Mucosa of rectum (tissue), 2 donors: ENCODE measurements at regions not wholly inside any gene's neighbourhood (a gene's known extent, or its start where the extent isn't known, plus 50 kb on each side); places are given as distances from the start of the nearest gene placed in this dataset.

ENCODE experiments used
- H3K27ac ChIP-seq, 2 donors: one replicate each; pipeline ENCODE4 v1.7.0; 2013; ENCODE audit warnings: inconsistent platforms in 2 of 2, low read depth in 2 of 2, low read length in 2 of 2
- H3K27me3 ChIP-seq, 2 donors: one replicate each; pipeline ENCODE4 v1.7.0; 2013; ENCODE audit warnings: low read length in 2 of 2; ENCODE audit not compliant: control insufficient read depth in 2 of 2, insufficient read depth in 2 of 2
- H3K36me3 ChIP-seq, 2 donors: one replicate each; pipeline ENCODE4 v1.7.0; 2013; ENCODE audit warnings: low read length in 2 of 2; ENCODE audit not compliant: control insufficient read depth in 2 of 2, insufficient read depth in 2 of 2
- H3K4me1 ChIP-seq, 2 donors: one replicate each; pipeline ENCODE4 v1.7.0; 2013; ENCODE audit warnings: low read length in 2 of 2, mild to moderate bottlenecking in 1 of 2; ENCODE audit not compliant: control insufficient read depth in 2 of 2, insufficient read depth in 2 of 2
- H3K4me3 ChIP-seq, 2 donors: one replicate each; pipeline ENCODE4 v1.7.0; 2013; ENCODE audit warnings: low read length in 2 of 2
- H3K9ac ChIP-seq, 2 donors: one replicate each; pipeline ENCODE4 v1.7.0; 2013; ENCODE audit warnings: low read length in 2 of 2, low read depth in 1 of 2, mild to moderate bottlenecking in 1 of 2
- H3K9me3 ChIP-seq, 2 donors: one replicate each; pipeline ENCODE4 v1.7.0; 2013; ENCODE audit warnings: low read length in 2 of 2; ENCODE audit not compliant: control insufficient read depth in 2 of 2
- donor health status: healthy.
- donor health status: Normal muscosa, but diverticular disease.

DNA sequence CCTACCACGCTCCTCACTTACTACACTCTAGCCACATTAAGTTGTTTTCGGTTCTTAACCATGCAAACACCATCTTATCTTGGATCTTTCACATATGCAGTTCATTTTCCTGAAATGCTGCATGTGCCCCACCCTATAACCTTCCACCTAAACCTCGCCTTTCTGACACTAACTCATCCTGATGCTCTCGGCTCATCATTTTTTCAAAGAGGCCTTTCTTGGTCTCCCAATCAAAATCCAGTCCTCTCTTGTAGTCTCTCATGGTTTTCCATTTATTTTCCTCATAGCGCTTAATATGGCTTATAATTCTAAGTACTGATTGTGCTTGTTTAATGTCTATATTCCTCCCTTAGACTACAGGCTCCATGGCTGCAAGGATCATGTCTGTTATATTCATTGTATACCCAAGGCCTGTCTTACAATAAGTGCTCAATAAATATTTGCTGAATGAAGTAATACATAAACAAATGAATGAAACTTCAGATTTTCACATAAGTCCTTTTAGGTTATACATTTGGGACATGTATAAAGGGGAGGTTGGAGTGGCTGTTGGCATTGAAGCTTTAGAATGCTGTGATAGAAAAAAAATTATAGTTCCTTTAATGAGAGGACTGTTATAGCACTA, 79.2 kb upstream of the CDC42BPA start:
- no peaks in the 10 kb centered on the region for H3K27me3 ChIP-seq
- no peaks in the 10 kb centered on the region for H3K9me3 ChIP-seq
- no peak overlapping the region for H3K27ac ChIP-seq
- H3K36me3 ChIP-seq, result no peaks in the 10 kb centered on the region
- no peaks in the 10 kb centered on the region for H3K4me1 ChIP-seq
- no peak overlapping the region for H3K4me3 ChIP-seq
- no peak overlapping the region for H3K9ac ChIP-seq

DNA sequence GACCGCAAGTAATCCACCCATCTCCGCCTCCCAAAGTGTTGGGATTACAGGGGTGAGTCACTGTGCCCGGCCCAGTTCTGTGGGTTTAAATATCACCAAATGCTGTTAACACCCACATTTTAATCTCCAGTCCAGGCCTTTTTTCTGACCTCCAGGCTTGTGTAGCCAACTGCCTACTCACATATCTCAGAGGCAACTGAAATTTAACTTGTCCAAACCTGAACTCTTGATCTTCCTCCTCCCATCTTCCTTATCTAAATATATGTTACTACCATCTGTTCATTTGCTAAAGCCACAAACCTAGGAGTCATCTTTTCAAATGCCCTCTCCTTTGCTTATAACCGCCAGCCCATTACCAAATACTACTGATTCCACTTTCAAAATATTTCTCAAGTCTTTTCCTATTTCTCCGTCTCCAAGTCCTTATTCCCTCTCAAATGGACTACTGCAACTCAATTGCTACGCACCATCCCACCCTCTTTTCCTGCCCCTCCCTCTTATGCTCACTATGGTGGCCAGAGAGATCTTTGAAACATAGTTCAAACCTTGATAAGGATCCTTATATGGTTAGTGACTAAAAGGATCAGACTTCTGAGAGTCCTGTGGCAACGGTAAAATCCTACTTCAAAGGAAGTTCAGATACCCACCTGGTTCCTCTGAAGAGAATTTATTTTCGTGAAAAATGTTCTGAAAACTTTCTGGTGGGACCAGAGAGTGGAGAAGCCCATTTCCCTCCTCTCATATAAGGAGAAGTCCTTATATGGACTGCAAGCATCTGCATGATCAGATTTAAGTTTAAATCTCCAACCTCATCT, 78.5 kb upstream of the CDC42BPA start:
- Histone ChIP-seq H3K4me3 (no peak overlapping the region), H3K4me1 (no peaks in the 10 kb centered on the region)

DNA sequence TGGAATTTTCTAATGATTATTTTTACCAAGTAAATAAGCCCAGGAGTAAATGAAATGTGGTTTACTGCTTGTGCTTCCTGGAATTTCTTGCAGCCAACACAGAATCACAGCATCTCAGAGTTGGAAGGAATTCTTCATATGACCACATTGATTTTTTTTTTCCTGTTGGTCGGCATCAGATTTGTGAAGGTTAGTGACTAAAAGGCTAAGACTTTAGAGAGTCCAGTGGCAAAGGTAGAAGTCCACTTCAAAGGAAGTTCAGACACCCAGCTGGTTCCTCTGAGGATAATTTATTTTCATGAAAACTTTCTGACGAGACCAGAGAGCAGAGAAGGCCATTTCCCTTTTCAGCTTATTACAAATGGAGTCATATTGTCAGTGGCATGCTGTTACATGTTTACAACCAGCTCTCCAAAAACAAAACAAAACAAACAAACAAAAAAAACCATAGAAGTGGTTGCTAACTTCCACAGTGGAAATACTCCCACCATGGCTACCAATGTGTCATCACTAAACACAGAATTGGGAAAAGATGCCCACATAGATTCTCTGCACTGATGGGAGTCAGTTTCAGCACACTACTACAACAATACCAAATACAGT, 77.2 kb upstream of the CDC42BPA start:
- no peak overlapping the region for H3K9ac ChIP-seq
- H3K36me3 ChIP-seq, result no peaks in the 10 kb centered on the region
- no peaks in the 10 kb centered on the region for H3K4me1 ChIP-seq
- H3K27ac ChIP-seq, result no peak overlapping the region
- no peaks in the 10 kb centered on the region for H3K27me3 ChIP-seq
- no peak overlapping the region for H3K4me3 ChIP-seq
- H3K9me3 ChIP-seq, result no peaks in the 10 kb centered on the region

More for the DNA sequence above, 78.5 kb upstream of the CDC42BPA start:
- Histone ChIP-seq H3K27me3 (no peaks in the 10 kb centered on the region), H3K27ac (no peak overlapping the region), H3K9ac (no peak overlapping the region), H3K9me3 (no peaks in the 10 kb centered on the region), H3K36me3 (no peaks in the 10 kb centered on the region)

DNA sequence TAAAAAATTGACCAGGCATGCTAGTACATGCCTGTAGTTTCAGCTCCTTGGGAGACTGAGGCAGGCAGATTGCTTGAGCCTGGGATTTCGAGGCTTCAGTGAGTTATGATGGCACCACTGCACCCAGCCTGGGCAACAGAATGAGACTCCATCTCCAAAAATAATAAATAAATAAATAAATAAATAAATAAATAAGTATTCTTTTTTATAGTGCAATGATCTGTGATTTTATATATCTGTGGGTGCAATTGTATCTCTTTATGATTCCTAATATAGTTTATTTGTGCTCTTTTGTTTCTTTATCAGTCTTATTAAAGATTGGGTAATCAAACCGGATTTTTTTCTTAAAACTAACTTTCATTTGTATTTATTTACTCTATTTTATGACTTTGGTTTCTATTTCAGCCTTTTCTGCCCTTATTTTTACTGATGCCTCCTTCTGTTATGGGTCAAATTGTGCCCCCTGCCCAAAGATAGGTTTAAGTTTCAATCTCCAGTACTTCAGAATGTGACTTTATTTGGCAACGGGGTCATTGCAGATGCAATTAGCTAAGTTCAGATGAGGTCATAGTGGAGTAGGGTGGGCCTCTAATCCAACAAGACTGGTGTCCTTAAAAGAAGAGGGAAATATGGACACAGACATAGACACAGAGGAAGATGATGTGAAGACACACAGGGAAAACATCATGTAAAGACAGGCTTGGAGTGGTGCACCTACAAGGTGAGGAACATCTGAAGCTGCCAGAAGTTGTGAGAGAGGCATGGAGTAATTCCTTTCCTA, 74.9 kb upstream of the CDC42BPA start:
- Histone ChIP-seq H3K27me3 (no peaks in the 10 kb centered on the region), H3K9ac (no peak overlapping the region), H3K9me3 (no peaks in the 10 kb centered on the region), H3K4me3 (no peak overlapping the region), H3K36me3 (no peaks in the 10 kb centered on the region), H3K4me1 (no peaks in the 10 kb centered on the region), H3K27ac (no peak overlapping the region)

DNA sequence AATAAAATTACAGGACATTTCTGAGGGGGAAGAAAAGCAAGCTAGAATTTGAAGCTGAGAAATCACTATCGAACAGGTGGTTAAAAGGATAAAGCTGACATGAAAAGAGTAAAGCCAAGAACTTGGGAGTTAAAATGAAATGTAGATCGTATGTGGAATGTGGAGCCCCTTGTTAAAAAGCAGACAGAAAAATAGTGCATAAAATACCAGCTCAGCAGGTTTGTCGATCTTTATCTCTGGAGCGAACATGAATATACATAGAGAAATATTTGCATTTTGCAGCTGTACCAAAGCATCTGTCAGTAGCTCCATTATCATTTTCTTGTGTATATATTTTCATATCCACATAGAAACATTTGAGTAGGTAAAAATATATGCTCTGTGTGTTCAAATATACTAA, 73.6 kb upstream of the CDC42BPA start:
- Histone ChIP-seq H3K27ac (no peak overlapping the region), H3K9me3 (no peaks in the 10 kb centered on the region), H3K4me1 (no peaks in the 10 kb centered on the region), H3K4me3 (no peak overlapping the region), H3K36me3 (no peaks in the 10 kb centered on the region), H3K27me3 (no peaks in the 10 kb centered on the region), H3K9ac (no peak overlapping the region)

DNA sequence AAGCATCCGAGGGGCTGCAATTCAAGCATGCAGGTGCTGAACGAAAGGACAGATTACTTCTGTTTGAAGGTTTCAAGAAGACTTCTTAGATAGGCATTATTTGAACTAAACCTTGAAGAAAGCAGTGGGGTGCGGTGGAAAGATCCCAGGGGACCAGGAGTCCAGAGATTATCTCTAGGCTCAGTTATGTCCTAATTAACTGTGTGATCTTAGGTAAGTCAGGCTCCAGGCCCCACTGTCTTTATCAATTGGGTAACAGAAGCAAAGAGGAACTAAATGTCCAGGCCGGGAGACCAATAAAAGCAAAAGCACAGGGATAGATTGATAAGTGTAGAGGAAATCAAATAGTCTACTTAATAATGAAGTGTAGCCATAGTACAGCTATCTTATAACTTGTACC, 72.9 kb upstream of the CDC42BPA start:
- H3K4me3 ChIP-seq, result no peak overlapping the region
- no peaks in the 10 kb centered on the region for H3K36me3 ChIP-seq
- no peaks in the 10 kb centered on the region for H3K9me3 ChIP-seq
- no peaks in the 10 kb centered on the region for H3K27me3 ChIP-seq
- no peak overlapping the region for H3K9ac ChIP-seq
- H3K27ac ChIP-seq, result no peak overlapping the region
- H3K4me1 ChIP-seq, result no peaks in the 10 kb centered on the region

DNA sequence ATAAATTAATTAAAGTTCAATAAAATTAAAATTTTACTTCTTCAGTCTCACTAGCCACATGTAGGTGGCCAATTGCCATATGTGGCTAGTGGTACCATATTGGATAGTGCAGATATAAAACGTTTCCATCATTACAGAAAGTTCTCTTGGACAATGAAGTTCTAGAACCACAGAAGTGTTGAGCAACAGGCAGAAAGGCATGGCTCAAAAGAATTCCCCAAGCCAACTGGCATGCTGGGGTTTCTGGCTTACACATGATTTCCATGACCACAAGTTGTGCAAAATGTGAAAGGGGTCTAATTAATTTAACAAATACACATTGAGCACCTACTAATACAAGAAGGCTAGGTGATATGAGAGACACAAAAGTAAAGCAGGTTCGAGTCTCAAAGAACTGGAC, 72.2 kb upstream of the CDC42BPA start:
- Histone ChIP-seq H3K27ac (no peak overlapping the region), H3K9ac (no peak overlapping the region), H3K36me3 (no peaks in the 10 kb centered on the region), H3K4me3 (no peak overlapping the region), H3K27me3 (no peaks in the 10 kb centered on the region), H3K9me3 (no peaks in the 10 kb centered on the region), H3K4me1 (no peaks in the 10 kb centered on the region)

DNA sequence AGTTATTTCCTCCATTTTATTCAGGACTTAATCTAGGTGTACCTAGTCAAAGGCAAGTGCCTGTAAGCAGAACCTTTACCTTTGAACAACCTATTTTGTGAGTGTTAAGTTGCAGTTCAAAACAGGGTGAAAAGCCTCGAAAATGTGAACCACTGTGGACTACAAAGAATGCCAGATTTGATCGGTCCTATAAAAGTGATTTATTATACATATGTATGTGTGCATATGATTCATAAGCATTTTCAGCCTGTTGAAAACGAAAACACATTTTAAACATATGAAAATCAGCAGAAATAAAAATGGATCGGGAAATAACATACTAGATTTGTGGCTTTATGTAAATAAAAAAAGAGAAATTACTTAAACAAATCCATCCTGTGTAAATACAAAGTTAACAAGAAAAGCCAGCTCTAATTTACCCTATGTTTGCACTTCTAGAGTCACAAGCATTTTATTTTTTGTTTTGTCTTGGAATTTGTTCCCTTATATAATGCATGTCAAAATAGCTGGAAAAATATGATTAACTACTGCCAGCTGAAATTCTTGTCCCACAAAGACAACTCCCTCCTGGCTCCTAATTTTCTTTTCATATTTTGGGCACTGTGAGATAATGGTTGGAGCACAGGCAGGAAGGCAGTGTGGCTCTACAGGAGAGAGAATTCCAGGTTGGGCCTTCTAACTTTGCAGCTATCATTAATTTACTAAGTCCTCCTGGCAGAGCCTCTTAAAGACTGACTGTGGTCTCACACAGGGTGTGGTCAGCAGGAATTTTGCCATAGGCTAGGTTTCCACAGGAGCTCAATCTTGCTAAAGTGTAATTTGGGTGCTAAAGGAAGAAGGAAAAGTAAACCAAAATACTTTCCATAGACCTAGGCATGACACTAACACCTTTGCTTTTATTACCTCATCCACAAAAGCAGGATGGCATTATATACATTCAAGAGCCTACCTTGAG, 70.2 kb upstream of the CDC42BPA start:
- no peak overlapping the region for H3K4me3 ChIP-seq
- no peaks in the 10 kb centered on the region for H3K4me1 ChIP-seq
- no peaks in the 10 kb centered on the region for H3K9me3 ChIP-seq
- no peak overlapping the region for H3K27ac ChIP-seq
- H3K36me3 ChIP-seq, result no peaks in the 10 kb centered on the region
- no peaks in the 10 kb centered on the region for H3K27me3 ChIP-seq
- no peak overlapping the region for H3K9ac ChIP-seq

DNA sequence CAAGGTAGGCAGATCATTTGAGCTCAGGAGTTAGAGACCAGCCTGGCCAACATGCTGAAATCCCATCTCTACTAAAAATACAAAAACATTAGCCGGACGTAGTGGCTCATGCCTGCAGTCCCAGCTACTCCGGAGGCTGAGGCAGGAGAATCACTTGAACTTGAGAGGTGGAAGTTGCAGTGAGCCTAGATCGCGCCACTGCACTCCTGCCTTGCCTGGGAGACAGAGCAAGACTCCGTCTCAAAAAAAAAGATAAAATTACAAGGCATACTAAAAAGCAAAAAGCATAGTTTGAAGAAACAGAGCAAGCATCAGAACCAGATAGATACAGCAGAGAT, 61.2 kb upstream of the CDC42BPA start:
- Histone ChIP-seq H3K27ac (no peak overlapping the region), H3K27me3 (no peaks in the 10 kb centered on the region), H3K4me3 (no peak overlapping the region), H3K9ac (no peak overlapping the region), H3K4me1 (no peaks in the 10 kb centered on the region), H3K9me3 (no peaks in the 10 kb centered on the region), H3K36me3 (no peaks in the 10 kb centered on the region)
